HG03432 (cell line): ENCODE measurements at regions not wholly inside any gene's neighbourhood (a gene's known extent, or its start where the extent isn't known, plus 50 kb on each side); places are given as distances from the start of the nearest gene placed in this dataset.

Experiments
- ATAC-seq: cut with Tn5 transposase; IDR thresholded peaks from one replicate; pipeline ENCODE4 v1.9.1; 2021; ENCODE audit warnings: mild to moderate bottlenecking, moderate library complexity; ENCODE audit not compliant: unreplicated experiment

DNA sequence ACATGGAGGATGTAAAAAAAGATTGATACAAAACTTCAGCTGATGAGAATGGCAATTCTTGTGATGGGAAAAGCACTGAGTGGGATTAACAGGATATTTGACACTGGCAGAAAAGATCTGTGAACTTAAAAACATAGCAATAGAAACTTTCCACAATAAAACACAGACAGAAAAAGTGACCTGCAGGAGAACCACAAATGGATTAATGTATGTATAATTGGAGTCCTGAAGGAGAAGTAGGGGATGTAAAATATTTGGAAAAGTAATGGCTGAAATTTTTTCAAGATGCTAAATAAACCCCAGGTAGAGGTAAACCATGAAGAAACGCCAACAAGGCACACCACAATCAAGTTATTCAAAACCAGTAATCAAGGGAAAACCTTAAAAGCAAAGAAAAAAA lies 130.8 kb upstream of the C14orf180 start:
- ATAC-seq: no peak

- no peak for ATAC-seq
These were observed 128.7 kb upstream of the C14orf180 start for GRCh38 chr14:104450811-104451401.

GRCh38 chr14:104451474-104451873 lies 128.1 kb upstream of the C14orf180 start:
- no peak for ATAC-seq

- no peak for ATAC-seq
These were observed 120.7 kb upstream of the C14orf180 start for GRCh38 chr14:104458845-104459244.

- no peak for ATAC-seq
These were observed 118.5 kb upstream of the C14orf180 start for GRCh38 chr14:104460791-104461651.

GRCh38 chr14:104461676-104462449 lies 117.7 kb upstream of the C14orf180 start:
- no peak for ATAC-seq

- ATAC-seq: no peak
These were observed 116.6 kb upstream of the C14orf180 start for GRCh38 chr14:104462651-104463630.

DNA sequence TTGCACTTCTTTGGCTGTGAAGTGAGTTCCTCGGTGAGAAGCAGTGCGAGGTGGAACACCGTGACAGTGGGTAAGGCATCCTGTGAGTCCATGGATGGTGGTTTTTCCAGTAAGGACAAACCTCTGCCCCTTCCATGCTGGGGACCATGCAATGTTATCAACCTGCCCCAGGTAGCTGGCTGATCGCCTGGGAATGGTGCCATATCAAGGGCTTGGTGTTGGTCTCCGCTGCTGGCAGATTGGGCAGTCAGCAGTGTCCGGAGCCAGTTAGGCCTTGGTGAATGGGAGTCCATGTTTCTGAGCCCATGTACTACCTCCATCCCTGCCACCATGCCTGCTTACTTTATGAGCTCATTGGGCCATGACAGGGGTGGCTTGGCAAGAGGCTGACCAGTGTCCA lies 114.7 kb upstream of the C14orf180 start:
- no peak for ATAC-seq

DNA sequence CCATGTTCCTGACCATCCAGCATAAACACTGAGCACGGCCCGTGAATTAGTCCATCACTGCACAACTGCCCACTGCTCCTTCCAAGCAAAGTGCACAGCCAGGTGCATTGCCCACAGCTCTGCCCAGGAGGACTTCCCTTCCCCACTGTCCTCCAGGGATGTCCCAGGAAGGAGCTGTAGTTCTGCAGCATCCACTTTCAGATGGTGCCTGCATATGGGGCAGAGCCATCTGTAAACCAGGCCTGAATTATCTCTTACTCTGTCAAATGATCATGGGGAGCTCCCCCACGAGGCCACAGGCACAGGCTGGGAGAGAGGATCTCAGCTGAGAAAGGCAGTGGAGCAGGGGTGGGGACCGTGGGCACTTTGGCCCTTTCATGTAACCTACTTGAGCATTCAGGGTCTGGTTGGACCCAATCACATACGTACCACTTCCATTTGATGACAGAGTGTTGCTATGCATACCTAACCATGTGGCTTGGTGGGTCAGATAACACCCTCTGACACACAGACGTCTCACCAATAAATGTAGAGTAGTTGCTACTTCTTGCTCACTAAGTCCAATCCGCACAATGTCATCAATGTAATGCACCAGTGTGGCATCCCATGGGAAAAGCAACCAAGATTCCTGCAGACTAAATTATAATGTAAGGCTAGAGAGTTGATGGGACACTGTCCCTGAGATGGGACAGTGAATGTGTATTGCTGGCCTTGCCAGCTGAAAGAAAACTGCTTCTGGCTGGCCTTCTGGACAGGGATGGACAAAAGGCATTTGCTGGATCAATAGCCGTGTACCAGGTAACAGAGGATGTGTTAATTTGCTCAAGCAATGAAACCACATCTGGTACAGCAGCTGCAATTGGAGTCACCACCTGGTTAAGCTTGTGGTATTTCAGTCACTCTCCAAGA lies 113.8 kb upstream of the C14orf180 start:
- no peak for ATAC-seq

DNA sequence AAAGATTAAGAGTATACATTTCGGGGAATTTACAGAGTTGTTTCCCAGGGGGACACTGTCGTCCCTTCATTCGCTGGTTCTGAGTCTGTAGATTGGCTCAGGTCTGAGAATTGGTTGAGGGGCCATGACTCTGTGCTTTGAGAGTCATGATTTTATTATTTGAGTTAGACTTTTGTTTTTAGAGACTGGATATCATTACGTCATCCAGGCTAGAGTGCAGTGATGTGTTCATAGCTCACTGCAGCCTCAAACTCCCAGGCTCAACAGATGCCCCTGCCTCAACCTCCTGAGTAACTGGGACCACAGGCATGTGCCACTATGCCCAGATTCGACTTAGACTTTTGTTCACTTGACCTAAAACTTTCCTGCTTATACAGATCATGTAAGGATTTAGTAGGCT lies 112.3 kb upstream of the C14orf180 start:
- ATAC-seq: no peak

- no peak for ATAC-seq
These were observed 111.9 kb upstream of the C14orf180 start for GRCh38 chr14:104467641-104468040.

DNA sequence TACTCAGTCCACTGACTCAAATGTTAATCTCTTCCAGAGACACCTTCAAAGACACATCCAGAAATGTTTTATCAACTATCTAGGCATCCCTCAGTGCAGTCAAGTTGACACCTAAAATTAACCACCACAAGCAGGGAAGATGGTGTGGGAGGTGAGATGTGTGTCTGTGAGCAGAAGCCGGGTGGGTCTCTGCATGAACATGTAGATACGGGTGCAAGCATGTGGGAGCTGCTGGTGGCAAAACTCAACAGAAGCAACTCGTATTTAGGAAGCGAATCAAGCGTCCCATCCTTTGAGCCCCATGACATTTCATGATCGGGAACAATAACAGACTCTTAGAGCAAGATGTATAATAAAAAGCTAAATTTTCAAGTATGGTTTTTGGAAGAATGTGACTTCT lies 110.0 kb upstream of the C14orf180 start:
- ATAC-seq: no peak

DNA sequence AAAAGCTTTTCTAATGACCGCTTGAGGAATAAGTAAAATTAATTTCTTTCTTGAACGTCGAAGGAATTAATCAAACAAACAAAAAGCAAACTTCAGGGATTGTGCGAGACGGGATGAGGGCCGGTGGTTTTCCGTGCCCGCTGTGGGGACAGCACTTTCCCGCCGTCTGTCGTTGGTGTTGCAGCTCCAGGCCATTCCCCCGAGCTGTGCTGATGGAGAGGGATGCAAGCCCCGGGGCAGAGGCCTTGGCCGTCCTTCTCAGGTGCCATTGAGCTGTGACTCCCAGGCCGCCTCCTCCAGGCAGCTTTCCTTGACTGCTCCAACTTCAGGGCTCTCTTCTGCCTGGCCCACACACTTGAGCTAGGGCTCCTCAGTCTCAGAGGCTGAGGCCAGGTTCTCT lies 109.0 kb upstream of the C14orf180 start:
- ATAC-seq: no peak

DNA sequence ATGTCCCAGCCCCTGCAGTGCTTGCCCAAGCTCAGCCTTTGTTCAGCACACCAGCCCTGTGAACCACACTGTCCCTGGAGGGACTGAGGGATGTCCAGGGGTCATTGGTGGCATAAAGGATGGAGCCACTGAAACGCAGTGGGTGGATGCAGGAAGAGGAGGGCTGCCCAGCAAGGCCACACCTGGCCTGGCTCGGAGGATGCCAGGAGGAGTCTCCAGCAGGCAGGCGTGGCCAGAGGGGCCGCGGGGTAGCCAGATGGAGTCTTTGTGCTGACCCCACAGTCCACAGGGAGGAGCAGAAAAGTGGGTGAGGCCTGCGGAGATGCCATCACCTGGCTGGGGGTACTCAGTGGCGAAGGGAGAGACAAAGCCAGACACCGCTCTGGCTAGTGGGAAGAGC lies 108.5 kb upstream of the C14orf180 start:
- ATAC-seq: no peak

GRCh38 chr14:104472073-104472472 lies 107.5 kb upstream of the C14orf180 start:
- ATAC-seq: no peak

GRCh38 chr14:104472536-104473243 lies 106.9 kb upstream of the C14orf180 start:
- no peak for ATAC-seq

DNA sequence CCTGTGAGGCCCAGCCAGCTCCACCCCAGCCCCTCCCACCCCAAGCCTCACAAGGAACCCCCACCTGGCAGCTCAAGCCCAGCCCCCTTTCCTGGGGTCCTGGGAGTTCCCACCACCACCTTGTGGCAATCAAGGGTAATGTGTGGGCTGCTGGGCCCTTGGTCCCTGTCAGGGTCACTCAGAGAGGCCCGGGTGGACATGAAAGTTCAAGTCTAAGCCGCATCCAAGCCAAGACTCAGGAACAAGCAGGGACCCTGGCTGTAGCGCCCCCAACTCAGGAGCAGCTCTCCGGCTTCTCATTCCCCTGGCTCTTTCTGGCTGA lies 106.4 kb upstream of the C14orf180 start:
- ATAC-seq: no peak

DNA sequence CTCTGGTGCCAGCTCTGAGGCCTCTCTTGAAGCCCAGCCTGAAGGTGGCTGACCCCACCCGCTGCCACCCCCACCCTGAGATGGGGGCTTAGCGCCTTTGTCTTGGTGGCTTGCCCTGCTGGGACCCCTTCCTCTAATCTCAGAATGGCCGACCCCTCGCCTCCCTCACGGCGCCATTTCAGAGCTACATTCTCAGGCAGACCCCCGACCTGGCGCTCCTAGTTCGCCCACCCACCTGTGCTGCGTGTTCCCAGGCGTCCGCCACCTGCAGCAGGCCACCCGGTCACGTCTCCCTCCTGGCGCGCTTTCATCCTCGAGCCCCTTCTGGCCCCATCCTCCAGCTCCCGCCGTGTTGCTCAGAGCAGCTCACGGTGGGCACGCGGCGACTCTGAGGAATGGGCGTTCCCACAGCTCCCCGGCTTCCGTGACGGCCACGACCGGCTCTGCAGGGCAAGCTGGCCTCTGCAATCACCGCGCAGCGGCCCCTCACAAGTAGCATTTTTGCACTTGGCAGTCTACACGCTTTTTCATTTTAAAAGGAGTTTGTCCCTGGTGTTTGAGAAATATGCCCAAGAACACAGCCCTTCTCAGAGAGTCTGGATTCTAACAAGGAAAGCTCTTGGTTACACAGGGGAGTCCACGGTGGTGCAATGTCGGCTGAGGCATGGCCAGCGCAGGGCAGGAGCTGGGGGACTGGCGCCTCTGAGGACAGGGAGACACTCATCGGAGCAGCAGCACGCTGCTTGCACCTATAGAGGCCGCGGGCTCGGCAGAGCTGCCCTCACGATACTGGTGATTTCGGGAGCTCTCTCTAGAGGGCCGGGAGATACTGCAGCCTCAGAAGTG lies 105.7 kb upstream of the C14orf180 start:
- ATAC-seq: no peak
